Stimulated activated CD4-positive, alpha-beta T cell treated with anti-CD3 and anti-CD28 coated beads, Interleukin-12 subunit alpha, Interleukin-12 subunit beta, amount 100 ng/mL, for 4 hours (primary cell): ENCODE measurements at regions not wholly inside any gene's neighbourhood (a gene's known extent, or its start where the extent isn't known, plus 50 kb on each side); places are given as distances from the start of the nearest gene placed in this dataset.
A peak's percentile ranks its signal among the peaks of the same experiment; 100 is the strongest.
"Not testable (repeated sequence)": the region's sequence is repeated elsewhere in the genome, so short reads cannot be mapped to it uniquely, and the experiment has no call there.

Experiments
- DNase-seq: peaks from one replicate; pipeline ENCODE4 v3.0.0-alpha.2; 2020

- DNase-seq, result peak; percentile 37
These were observed 154.5 kb downstream of the MSN start for GRCh38 chrX:65821721-65822496.

DNA sequence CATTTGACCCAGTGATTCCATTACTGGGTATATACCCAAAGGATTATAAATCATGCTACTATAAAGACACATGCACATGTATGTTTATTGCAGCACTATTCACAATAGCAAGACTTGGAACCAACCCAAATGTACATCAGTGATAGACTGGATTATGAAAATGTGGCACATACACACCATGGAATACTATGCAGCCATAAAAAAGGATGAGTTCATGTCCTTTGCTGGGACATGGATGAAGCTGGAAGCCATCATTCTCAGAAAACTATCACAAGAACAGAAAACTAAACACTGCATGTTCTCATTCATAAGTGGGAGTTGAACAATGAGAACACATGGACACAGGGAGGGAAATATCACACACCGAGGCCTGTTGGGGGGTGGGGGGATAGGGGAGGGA, 152.5 kb downstream of the MSN start:
- DNase-seq, result not testable (repeated sequence)

DNA sequence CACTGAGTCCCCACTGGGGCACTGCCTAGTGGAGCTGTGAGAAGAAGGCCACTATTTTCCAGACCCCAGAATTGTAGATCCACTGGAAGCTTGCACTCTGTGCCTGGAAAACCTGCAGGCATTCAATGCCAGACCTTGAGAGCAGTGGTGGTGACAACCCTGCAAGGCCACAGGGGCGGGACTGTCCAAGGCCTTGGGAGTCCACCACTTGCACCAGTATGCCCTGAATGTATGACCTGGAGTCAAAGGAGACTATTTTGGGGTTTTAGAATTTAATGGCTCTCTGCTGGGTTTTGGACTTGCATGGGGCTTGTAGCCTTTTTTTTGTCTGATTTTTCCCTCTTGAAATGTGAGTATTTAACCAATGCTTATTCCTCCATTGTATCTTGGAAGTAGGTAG, 145.8 kb downstream of the MSN start:
- no peak for DNase-seq

DNA sequence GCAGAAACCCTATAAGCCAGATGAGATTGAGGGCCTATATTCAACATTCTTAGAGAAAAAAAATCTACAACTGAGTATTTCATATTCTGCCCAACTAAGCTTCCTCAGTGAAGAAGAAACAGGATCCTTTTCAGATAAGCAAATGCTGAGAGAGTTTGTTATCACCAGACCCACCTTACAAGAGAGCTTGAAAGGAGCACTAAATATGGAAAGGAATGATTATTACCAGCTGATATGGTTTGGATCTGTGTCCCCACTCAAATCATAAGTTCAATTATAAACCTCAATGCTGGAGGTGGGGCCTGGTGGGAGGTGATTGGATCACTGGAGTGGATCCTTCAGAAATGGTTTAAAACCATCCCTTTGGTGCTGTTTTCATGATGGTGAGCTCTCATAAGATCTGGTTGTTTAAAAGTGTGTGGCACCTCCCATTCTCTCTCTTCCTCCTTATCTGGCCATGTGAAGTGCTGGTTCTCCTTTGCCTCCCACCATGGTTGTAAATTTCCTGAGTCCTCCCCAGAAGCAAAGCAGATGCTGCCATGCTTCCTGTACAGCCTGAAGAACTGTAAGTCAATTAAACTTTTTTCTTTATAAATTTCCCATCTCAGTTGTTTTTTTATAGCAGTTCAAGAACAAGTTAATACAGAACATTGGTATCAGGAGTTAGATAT, 144.2 kb downstream of the MSN start:
- no peak for DNase-seq
